Loucy (cell line): ENCODE measurements at regions not wholly inside any gene's neighbourhood (a gene's known extent, or its start where the extent isn't known, plus 50 kb on each side); places are given as distances from the start of the nearest gene placed in this dataset.

Experiments
- H2AFZ ChIP-seq: fragments of 200-600 bp; sonication (generic); 2 replicates; pipeline ENCODE4 v1.6.0; 2016; ENCODE audit warnings: antibody characterized with exemption, mild to moderate bottlenecking, low read length, moderate library complexity
- H3F3A ChIP-seq: fragments of 200-600 bp; 2 replicates; pipeline ENCODE4 v1.6.0; 2016; ENCODE audit warnings: antibody characterized with exemption, low read depth, mild to moderate bottlenecking
- H3K27me3 ChIP-seq: fragments of 200-600 bp; sonication (generic); 2 replicates; pipeline ENCODE4 v1.6.1; 2014; ENCODE audit warnings: low read length, mild to moderate bottlenecking; ENCODE audit not compliant: insufficient read depth, poor library complexity, severe bottlenecking
- H3K36me3 ChIP-seq: fragments of 200-600 bp; sonication (generic); 2 replicates; pipeline ENCODE4 v1.6.1; 2016; ENCODE audit warnings: low read length; ENCODE audit not compliant: insufficient read depth
- H3K4me1 ChIP-seq: fragments of 200-600 bp; sonication (generic); 2 replicates; pipeline ENCODE4 v1.5.1; 2014; ENCODE audit warnings: low read length, mild to moderate bottlenecking; ENCODE audit not compliant: insufficient read depth, poor library complexity, severe bottlenecking
- H3K4me2 ChIP-seq: fragments of 200-600 bp; sonication (generic); 2 replicates; pipeline ENCODE4 v1.6.0; 2014; ENCODE audit warnings: antibody characterized with exemption, low read length, low read depth, mild to moderate bottlenecking; ENCODE audit not compliant: poor library complexity, severe bottlenecking
- H3K4me3 ChIP-seq: fragments of 200-600 bp; sonication (generic); 2 replicates; pipeline ENCODE4 v1.5.1; 2014; ENCODE audit warnings: low read length, mild to moderate bottlenecking, mixed read lengths; ENCODE audit not compliant: poor library complexity, severe bottlenecking
- H3K79me2 ChIP-seq: fragments of 200-600 bp; sonication (generic); 2 replicates; pipeline ENCODE4 v1.6.1; 2014; ENCODE audit warnings: low read length; ENCODE audit not compliant: insufficient read depth
- H3K9ac ChIP-seq: fragments of 200-600 bp; sonication (generic); 2 replicates; pipeline ENCODE4 v1.6.0; 2014; ENCODE audit warnings: mild to moderate bottlenecking, low read depth, low read length, moderate library complexity; ENCODE audit not compliant: poor library complexity, severe bottlenecking
- H3K9me2 ChIP-seq: fragments of 200-600 bp; sonication (generic); replicated peaks from 2 replicates; pipeline ENCODE4 v1.6.1; 2016; ENCODE audit warnings: low read depth, low read length, mixed read lengths
- H3K9me3 ChIP-seq: fragments of 200-600 bp; sonication (generic); 2 replicates; pipeline ENCODE4 v1.6.1; 2014; ENCODE audit warnings: mild to moderate bottlenecking, antibody characterized with exemption, low read length, low read depth; ENCODE audit not compliant: insufficient read depth
- H4K20me1 ChIP-seq: fragments of 200-600 bp; sonication (generic); 2 replicates; pipeline ENCODE4 v1.6.0; 2014; ENCODE audit warnings: antibody characterized with exemption, low read length, mild to moderate bottlenecking; ENCODE audit not compliant: insufficient read depth, poor library complexity, severe bottlenecking
- CTCF ChIP-seq: fragments of 200-600 bp; sonication (generic); conservative IDR thresholded peaks from 2 replicates; pipeline ENCODE4 v1.5.1; 2014; ENCODE audit warnings: mild to moderate bottlenecking, antibody characterized with exemption, low read length
- EZH2phosphoT487 ChIP-seq: fragments of 200-600 bp; IDR thresholded peaks from 2 replicates; pipeline ENCODE4 v1.6.1; 2018; ENCODE audit warnings: antibody characterized with exemption, mild to moderate bottlenecking, moderate library complexity, borderline replicate concordance

DNA sequence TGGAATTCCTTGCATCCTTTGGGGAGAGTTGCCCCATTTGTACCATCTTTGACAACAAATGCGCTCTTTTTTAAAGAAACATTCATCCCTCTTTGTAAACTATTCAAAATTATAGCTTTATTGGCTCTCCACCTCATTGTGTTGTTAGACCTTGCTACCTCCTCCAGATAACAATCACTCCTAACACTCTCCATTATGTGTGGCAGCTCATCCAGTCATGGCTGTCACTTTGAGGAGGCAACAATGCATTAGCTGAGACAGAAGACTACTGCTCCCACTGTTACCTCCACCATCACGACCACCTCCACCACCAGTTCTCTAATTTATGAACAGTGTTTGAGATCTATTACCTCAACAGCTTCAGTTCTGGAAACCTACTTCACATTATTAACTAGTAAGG lies 339.1 kb downstream of the FRK start:
- Histone ChIP-seq H2AFZ (no peak overlapping the region), H3F3A (no peaks in the 10 kb centered on the region), H4K20me1 (no peaks in the 10 kb centered on the region), H3K9me2 (no peaks in the 10 kb centered on the region), H3K4me2 (no peak overlapping the region), H3K79me2 (no peaks in the 10 kb centered on the region), H3K4me3 (no peak overlapping the region), H3K4me1 (no peaks in the 10 kb centered on the region), H3K9me3 (no peaks in the 10 kb centered on the region), H3K27me3 (no peaks in the 10 kb centered on the region), H3K36me3 (no peaks in the 10 kb centered on the region), H3K9ac (no peak overlapping the region)
- TF ChIP-seq EZH2phosphoT487, result no peak
- TF ChIP-seq CTCF, result no peak

DNA sequence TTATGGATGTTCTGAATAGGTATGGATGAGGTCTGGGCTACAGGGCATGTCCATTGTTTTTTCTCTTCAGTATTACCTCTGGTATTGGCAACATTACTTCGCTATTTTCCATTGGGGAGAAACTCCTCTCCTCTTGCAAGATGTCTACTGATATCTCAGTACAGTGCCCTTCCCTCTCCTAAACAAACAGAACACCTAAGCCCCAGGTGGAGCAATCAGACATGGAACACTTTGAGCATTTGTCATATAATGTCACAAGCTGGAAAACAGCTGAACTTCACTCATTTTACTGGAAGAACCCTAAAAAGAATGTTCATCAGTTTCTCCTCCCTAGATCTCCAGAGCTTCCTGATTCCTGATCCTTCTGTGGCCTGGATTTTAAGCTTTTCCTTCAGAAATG lies 339.8 kb downstream of the FRK start:
- H3K9me3 ChIP-seq, result no peaks in the 10 kb centered on the region
- H3K4me1 ChIP-seq, result no peaks in the 10 kb centered on the region
- H3F3A ChIP-seq, result no peaks in the 10 kb centered on the region
- H4K20me1 ChIP-seq, result no peaks in the 10 kb centered on the region
- no peaks in the 10 kb centered on the region for H3K79me2 ChIP-seq
- no peak overlapping the region for H3K4me3 ChIP-seq
- no peak overlapping the region for H3K4me2 ChIP-seq
- no peaks in the 10 kb centered on the region for H3K9me2 ChIP-seq
- no peak overlapping the region for H2AFZ ChIP-seq
- no peaks in the 10 kb centered on the region for H3K36me3 ChIP-seq
- TF ChIP-seq EZH2phosphoT487 (no peak), CTCF (no peak)
- no peaks in the 10 kb centered on the region for H3K27me3 ChIP-seq
- no peak overlapping the region for H3K9ac ChIP-seq

GRCh38 chr6:115717472-115717871 lies 343.2 kb downstream of the FRK start:
- Histone ChIP-seq H3K36me3 (no peaks in the 10 kb centered on the region), H3K9ac (no peak overlapping the region), H3K79me2 (no peaks in the 10 kb centered on the region), H4K20me1 (no peaks in the 10 kb centered on the region), H3K4me3 (no peak overlapping the region), H3F3A (no peaks in the 10 kb centered on the region), H3K27me3 (no peaks in the 10 kb centered on the region), H3K4me1 (no peaks in the 10 kb centered on the region), H3K9me3 (no peaks in the 10 kb centered on the region), H2AFZ (no peak overlapping the region), H3K4me2 (no peak overlapping the region), H3K9me2 (no peaks in the 10 kb centered on the region)
- TF ChIP-seq EZH2phosphoT487, result no peak
- no peak for TF ChIP-seq CTCF
